Stomach (tissue), 8 donors: ENCODE measurements at regions not wholly inside any gene's neighbourhood (a gene's known extent, or its start where the extent isn't known, plus 50 kb on each side); places are given as distances from the start of the nearest gene placed in this dataset.
A peak's percentile ranks its signal among the peaks of the same experiment; 100 is the strongest.

Experiments used
- DNase-seq, 2 donors: peaks; one replicate each; pipeline versions ENCODE4 v3.0.0 to v3.0.0-alpha.2; 2013 to 2019
- H3K27ac ChIP-seq, 5 donors: fragments of 200-600 bp in 4 of 5; sonication (generic) in 4 of 5; one replicate each; pipeline ENCODE4 v1.5.1; 2013 to 2019; ENCODE audit warnings: mild to moderate bottlenecking in 1 of 5, moderate library complexity in 1 of 5
- H3K27me3 ChIP-seq, 3 donors: fragments of 200-600 bp; sonication (generic); one replicate each; pipeline ENCODE4 v1.5.1; 2017 to 2019; ENCODE audit warnings: mixed run types in 1 of 3
- H3K36me3 ChIP-seq, 4 donors: fragments of 200-600 bp; sonication (generic); 1 replicate in 3 of 4; 2 replicates in 1 of 4; pipeline ENCODE4 v1.5.1; 2016 to 2019
- H3K4me1 ChIP-seq, 4 donors: fragments of 200-600 bp; sonication (generic); one replicate each; pipeline ENCODE4 v1.5.1; 2016 to 2019
- H3K4me3 ChIP-seq, 4 donors: fragments of 200-600 bp; sonication (generic) in 3 of 4; one replicate each; pipeline ENCODE4 v1.5.1; 2016 to 2019; ENCODE audit warnings: mild to moderate bottlenecking in 1 of 4
- H3K9me3 ChIP-seq, 4 donors: fragments of 200-600 bp; sonication (generic); one replicate each; pipeline ENCODE4 v1.5.1; 2016 to 2019
- CTCF ChIP-seq, 7 experiments: fragments of 450-650 bp in 4 of 7; fragments of 200-600 bp in 3 of 7; sonication (generic) in 3 of 7; IDR thresholded peaks; one replicate each; pipeline ENCODE4 v1.5.1; 2016 to 2019; ENCODE audit warnings: antibody characterized with exemption in 7 of 7, control low read depth in 2 of 7, mild to moderate bottlenecking in 1 of 7
- EP300 ChIP-seq: sonication (generic); formaldehyde crosslinking; IDR thresholded peaks from one replicate; pipeline ENCODE4 v1.6.1; 2017; ENCODE audit warnings: antibody characterized with exemption
- POLR2A ChIP-seq, 4 donors: fragments of 450-650 bp; IDR thresholded peaks; one replicate each; pipeline ENCODE4 v1.6.1; 2016; ENCODE audit warnings: antibody characterized with exemption in 4 of 4, control low read depth in 2 of 4, mild to moderate bottlenecking in 1 of 4, moderate library complexity in 1 of 4
- POLR2AphosphoS5 ChIP-seq, 3 donors: sonication (generic); formaldehyde crosslinking; IDR thresholded peaks; one replicate each; pipeline ENCODE4 v1.6.1; 2016; ENCODE audit warnings: antibody characterized with exemption in 3 of 3
- WGBS, 5 donors: extraction: QIAGEN DNeasy Blood & Tissue Kit in 3 of 5; methylation state at CpG; one replicate each; pipeline versions ENCODE4 v1.1.5 to v1.1.7; 2013 to 2018; 5-methylcytosine and 5-hydroxymethylcytosine counted together
- intact Hi-C: fragments of 100-400 bp; cut with DNase I; formaldehyde crosslinking; loops from one replicate; pipeline ENCODE4 v1.15.1; 2023; ENCODE audit warnings: low total_unique reads
- donor health status: healthy with polysubstance abuse.
- donor health status: Bipolar disorder and iron deficiency.
- donor health status: healthy.

GRCh38 chr10:63865210-63865609, 344.0 kb downstream of the REEP3 start:
- H3K9me3 ChIP-seq = no peaks in the 10 kb centered on the region
- WGBS, 5 donors = 51 to 64% (median 59%) methylated on average over 4 of the region's 4 CpGs
- H3K4me1 ChIP-seq = peaks cover 6 to 12% (median 10%) of the 10 kb centered on the region in 4 donors
- TF ChIP-seq EP300 (no peak), POLR2A (IDR thresholded peaks at IDR 0.05) (no peak), POLR2AphosphoS5 (IDR thresholded peaks at IDR 0.05) (no peak), CTCF (IDR thresholded peaks at IDR 0.05) (no peak)
- peaks cover 0 to 20% (median 0%) of the 10 kb centered on the region in 3 donors for H3K27me3 ChIP-seq
- H3K27ac ChIP-seq = no peak overlapping the region
- no peak overlapping the region for H3K4me3 ChIP-seq
- intact Hi-C loops = loop anchor here (5.0 kb wide), 1 partner anchor 112 kb away; no protein-coding TSS in a partner anchor
- no peaks in the 10 kb centered on the region for H3K36me3 ChIP-seq
- no peak for DNase-seq

DNA sequence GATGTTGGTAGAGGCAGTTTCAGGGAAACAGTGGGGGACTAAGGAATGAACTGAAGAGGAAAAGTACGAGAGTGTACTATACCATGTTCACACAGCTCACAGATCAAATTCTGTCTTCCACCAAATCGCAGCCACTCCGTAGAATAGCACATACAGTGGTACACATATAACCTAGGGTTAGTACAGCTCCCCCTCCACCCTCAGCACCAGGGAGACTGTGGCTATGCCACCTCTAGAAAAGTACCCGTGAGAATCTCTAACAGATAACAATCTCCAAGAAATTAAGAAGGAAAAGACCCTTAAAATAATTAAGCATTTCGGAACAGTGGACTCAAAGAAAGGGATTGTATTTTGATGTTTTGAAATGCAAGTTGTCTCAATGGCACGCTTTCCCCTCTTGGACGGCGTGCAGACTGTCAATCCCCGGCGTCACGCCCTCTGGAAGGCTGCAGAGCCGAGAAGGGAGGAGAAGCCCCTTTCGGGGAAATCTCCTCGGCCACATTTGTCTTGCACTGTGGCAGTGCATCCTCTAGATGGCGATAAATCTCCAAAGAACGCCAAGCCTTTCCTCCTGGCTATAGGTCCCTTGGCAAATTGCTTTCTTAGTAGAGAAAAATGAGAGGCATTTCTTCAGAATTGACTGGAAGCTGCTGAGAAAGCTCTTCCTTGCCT, 345.0 kb downstream of the REEP3 start:
- TF ChIP-seq POLR2AphosphoS5 (IDR thresholded peaks at IDR 0.05) (no peak), POLR2A (IDR thresholded peaks at IDR 0.05) (no peak), CTCF (IDR thresholded peaks at IDR 0.05) (peak in 5 of 7 experiments; percentile 30 to 74 (median 69)), EP300 (no peak)
- Histone ChIP-seq H3K9me3 (no peaks in the 10 kb centered on the region), H3K27ac (no peak overlapping the region), H3K36me3 (no peaks in the 10 kb centered on the region), H3K27me3 (peaks cover 0 to 20% (median 0%) of the 10 kb centered on the region in 3 donors), H3K4me1 (peaks cover 6 to 12% (median 10%) of the 10 kb centered on the region in 4 donors), H3K4me3 (peak overlapping the region in 1 of 4 donors; percentile 7)
- DNase-seq = peak; percentile 43 to 85
- WGBS, 5 donors = 6 to 10% (median 7%) methylated on average over 16 of the region's 16 CpGs
- intact Hi-C loops = loop anchor here (5.0 kb wide), 1 partner anchor 111 kb away; no protein-coding TSS in a partner anchor

DNA sequence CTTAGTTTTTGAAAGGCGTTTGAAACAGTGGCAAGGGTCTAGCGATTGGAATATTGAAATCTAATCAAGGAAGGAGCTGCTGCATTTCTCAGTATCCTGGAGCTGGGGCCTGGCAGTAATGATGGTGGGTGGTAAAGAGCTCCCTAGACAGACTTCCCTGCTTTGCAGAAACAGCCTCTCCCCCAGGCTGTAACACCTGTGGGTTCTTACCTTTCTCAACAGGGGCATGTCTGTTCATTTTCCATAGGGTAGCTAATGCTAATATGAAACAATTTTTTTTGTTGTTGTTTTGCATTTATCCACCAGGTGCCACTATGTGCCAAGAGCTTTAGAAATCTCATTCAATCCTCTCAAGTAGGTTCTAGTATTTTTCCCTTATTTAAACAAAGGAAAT, 345.5 kb downstream of the REEP3 start:
- no peak overlapping the region for H3K27ac ChIP-seq
- intact Hi-C loops = loop anchor here (5.0 kb wide), 1 partner anchor 111 kb away; no protein-coding TSS in a partner anchor
- WGBS, 5 donors = 0 to 8% (median 2%) methylated on average over 2 of the region's 2 CpGs
- peaks cover 0 to 20% (median 0%) of the 10 kb centered on the region in 3 donors for H3K27me3 ChIP-seq
- TF ChIP-seq EP300 (no peak), POLR2AphosphoS5 (IDR thresholded peaks at IDR 0.05) (no peak), CTCF (IDR thresholded peaks at IDR 0.05) (peak in 3 of 7 experiments; percentile 1 to 4 (median 4)), POLR2A (IDR thresholded peaks at IDR 0.05) (no peak)
- no peak overlapping the region for H3K4me3 ChIP-seq
- H3K4me1 ChIP-seq = peaks cover 6 to 12% (median 10%) of the 10 kb centered on the region in 4 donors
- H3K36me3 ChIP-seq = no peaks in the 10 kb centered on the region
- DNase-seq = peak in 1 of 2 donors; percentile 26
- no peaks in the 10 kb centered on the region for H3K9me3 ChIP-seq

- no peaks in the 10 kb centered on the region for H3K27me3 ChIP-seq
- intact Hi-C loops = no loop called here
- no peaks in the 10 kb centered on the region for H3K36me3 ChIP-seq
- H3K9me3 ChIP-seq = peaks cover 0 to 15% (median 7%) of the 10 kb centered on the region in 4 donors
- no peak for DNase-seq
- H3K4me3 ChIP-seq = no peak overlapping the region
- H3K4me1 ChIP-seq = no peaks in the 10 kb centered on the region
- 62 to 81% (median 75%) methylated on average over 2 of the region's 2 CpGs for WGBS, 5 donors
- no peak overlapping the region for H3K27ac ChIP-seq
- no peak for TF ChIP-seq CTCF (IDR thresholded peaks at IDR 0.05)
- no peak for TF ChIP-seq POLR2A (IDR thresholded peaks at IDR 0.05)
- no peak for TF ChIP-seq POLR2AphosphoS5 (IDR thresholded peaks at IDR 0.05)
- no peak for TF ChIP-seq EP300
These were observed 357.2 kb downstream of the REEP3 start for GRCh38 chr10:63878428-63878827.
